Stomach (tissue), 8 donors: ENCODE measurements at regions not wholly inside any gene's neighbourhood (a gene's known extent, or its start where the extent isn't known, plus 50 kb on each side); places are given as distances from the start of the nearest gene placed in this dataset.

Source experiments
- DNase-seq, 2 donors: peaks; one replicate each; pipeline versions ENCODE4 v3.0.0 to v3.0.0-alpha.2; 2013 to 2019
- H3K27ac ChIP-seq, 5 donors: fragments of 200-600 bp in 4 of 5; sonication (generic) in 4 of 5; one replicate each; pipeline ENCODE4 v1.5.1; 2013 to 2019; ENCODE audit warnings: mild to moderate bottlenecking in 1 of 5, moderate library complexity in 1 of 5
- H3K27me3 ChIP-seq, 3 donors: fragments of 200-600 bp; sonication (generic); one replicate each; pipeline ENCODE4 v1.5.1; 2017 to 2019; ENCODE audit warnings: mixed run types in 1 of 3
- H3K36me3 ChIP-seq, 4 donors: fragments of 200-600 bp; sonication (generic); 1 replicate in 3 of 4; 2 replicates in 1 of 4; pipeline ENCODE4 v1.5.1; 2016 to 2019
- H3K4me1 ChIP-seq, 4 donors: fragments of 200-600 bp; sonication (generic); one replicate each; pipeline ENCODE4 v1.5.1; 2016 to 2019
- H3K4me3 ChIP-seq, 4 donors: fragments of 200-600 bp; sonication (generic) in 3 of 4; one replicate each; pipeline ENCODE4 v1.5.1; 2016 to 2019; ENCODE audit warnings: mild to moderate bottlenecking in 1 of 4
- H3K9me3 ChIP-seq, 4 donors: fragments of 200-600 bp; sonication (generic); one replicate each; pipeline ENCODE4 v1.5.1; 2016 to 2019
- EP300 ChIP-seq: sonication (generic); formaldehyde crosslinking; IDR thresholded peaks from one replicate; pipeline ENCODE4 v1.6.1; 2017; ENCODE audit warnings: antibody characterized with exemption
- POLR2A ChIP-seq, 4 donors: fragments of 450-650 bp; IDR thresholded peaks; one replicate each; pipeline ENCODE4 v1.6.1; 2016; ENCODE audit warnings: antibody characterized with exemption in 4 of 4, control low read depth in 2 of 4, mild to moderate bottlenecking in 1 of 4, moderate library complexity in 1 of 4
- POLR2AphosphoS5 ChIP-seq, 3 donors: sonication (generic); formaldehyde crosslinking; IDR thresholded peaks; one replicate each; pipeline ENCODE4 v1.6.1; 2016; ENCODE audit warnings: antibody characterized with exemption in 3 of 3
- WGBS, 5 donors: extraction: QIAGEN DNeasy Blood & Tissue Kit in 3 of 5; methylation state at CpG; one replicate each; pipeline versions ENCODE4 v1.1.5 to v1.1.7; 2013 to 2018; 5-methylcytosine and 5-hydroxymethylcytosine counted together
- intact Hi-C: fragments of 100-400 bp; cut with DNase I; formaldehyde crosslinking; loops from one replicate; pipeline ENCODE4 v1.15.1; 2023; ENCODE audit warnings: low total_unique reads
- TF ChIP-seq, protein P1 (sequence below), 7 experiments: fragments of 450-650 bp in 4 of 7; fragments of 200-600 bp in 3 of 7; sonication (generic) in 3 of 7; IDR thresholded peaks; one replicate each; pipeline ENCODE4 v1.5.1; 2016 to 2019; ENCODE audit warnings: antibody characterized with exemption in 7 of 7, control low read depth in 2 of 7, mild to moderate bottlenecking in 1 of 7
- donor health status: healthy with polysubstance abuse.
- donor health status: Bipolar disorder and iron deficiency.
- donor health status: healthy.

DNA sequence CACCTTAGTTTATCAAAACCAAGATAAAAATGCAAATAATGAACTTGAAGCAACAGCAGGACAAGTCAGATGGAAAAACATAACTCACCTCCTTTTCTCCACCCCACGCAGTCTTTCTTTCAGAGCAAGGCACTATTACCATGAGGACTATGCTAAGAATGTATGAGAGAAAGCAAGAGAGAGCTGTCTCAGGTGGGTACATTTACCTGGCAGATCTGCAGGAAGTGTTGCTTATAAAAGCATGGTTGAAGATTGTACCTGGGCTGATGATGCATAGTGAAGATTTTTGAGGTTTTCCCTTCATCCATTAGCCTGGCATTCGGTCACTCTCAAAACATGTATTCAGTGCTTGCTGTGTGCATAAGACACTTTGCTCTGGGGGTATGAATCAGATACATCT is 68.8 kb upstream of the IFNG-AS1 start:
- WGBS, 5 donors = 42 to 75% (median 69%) methylated on average over 2 of the region's 2 CpGs
- no peak for DNase-seq
- no peaks in the 10 kb centered on the region for H3K9me3 ChIP-seq
- intact Hi-C loops = no loop called here
- no peak overlapping the region for H3K4me3 ChIP-seq
- H3K27me3 ChIP-seq = no peaks in the 10 kb centered on the region
- H3K36me3 ChIP-seq = no peaks in the 10 kb centered on the region
- H3K27ac ChIP-seq = no peak overlapping the region
- TF ChIP-seq EP300 (no peak), POLR2AphosphoS5 (IDR thresholded peaks at IDR 0.05) (no peak), POLR2A (IDR thresholded peaks at IDR 0.05) (no peak)
- TF ChIP-seq, protein P1, sequence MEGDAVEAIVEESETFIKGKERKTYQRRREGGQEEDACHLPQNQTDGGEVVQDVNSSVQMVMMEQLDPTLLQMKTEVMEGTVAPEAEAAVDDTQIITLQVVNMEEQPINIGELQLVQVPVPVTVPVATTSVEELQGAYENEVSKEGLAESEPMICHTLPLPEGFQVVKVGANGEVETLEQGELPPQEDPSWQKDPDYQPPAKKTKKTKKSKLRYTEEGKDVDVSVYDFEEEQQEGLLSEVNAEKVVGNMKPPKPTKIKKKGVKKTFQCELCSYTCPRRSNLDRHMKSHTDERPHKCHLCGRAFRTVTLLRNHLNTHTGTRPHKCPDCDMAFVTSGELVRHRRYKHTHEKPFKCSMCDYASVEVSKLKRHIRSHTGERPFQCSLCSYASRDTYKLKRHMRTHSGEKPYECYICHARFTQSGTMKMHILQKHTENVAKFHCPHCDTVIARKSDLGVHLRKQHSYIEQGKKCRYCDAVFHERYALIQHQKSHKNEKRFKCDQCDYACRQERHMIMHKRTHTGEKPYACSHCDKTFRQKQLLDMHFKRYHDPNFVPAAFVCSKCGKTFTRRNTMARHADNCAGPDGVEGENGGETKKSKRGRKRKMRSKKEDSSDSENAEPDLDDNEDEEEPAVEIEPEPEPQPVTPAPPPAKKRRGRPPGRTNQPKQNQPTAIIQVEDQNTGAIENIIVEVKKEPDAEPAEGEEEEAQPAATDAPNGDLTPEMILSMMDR (IDR thresholded peaks at IDR 0.05) = no peak
- H3K4me1 ChIP-seq = peaks cover 15 to 29% (median 18%) of the 10 kb centered on the region in 4 donors

DNA sequence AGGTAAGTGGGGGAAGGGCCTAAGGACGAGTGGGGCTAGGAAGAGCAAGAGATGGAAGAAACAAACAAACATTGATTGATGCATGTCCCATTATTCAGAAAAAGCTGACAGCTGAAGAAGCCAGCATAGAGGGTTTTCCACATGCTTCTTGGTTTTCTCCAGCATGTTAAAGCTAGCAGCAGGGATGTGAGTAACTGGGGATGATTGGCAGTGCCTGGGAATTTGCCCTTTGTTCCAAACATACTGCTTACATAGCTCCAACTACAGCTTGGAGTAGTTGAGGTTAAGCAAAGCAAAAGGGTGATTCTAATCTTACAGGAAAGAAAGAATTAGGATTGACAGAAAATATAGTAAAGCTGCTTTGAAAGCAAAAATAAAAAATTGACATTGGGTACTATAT is 68.0 kb upstream of the IFNG-AS1 start:
- Histone ChIP-seq H3K27ac (no peak overlapping the region), H3K4me1 (peaks cover 15 to 35% (median 16%) of the 10 kb centered on the region in 4 donors), H3K4me3 (no peak overlapping the region), H3K36me3 (no peaks in the 10 kb centered on the region), H3K9me3 (no peaks in the 10 kb centered on the region), H3K27me3 (no peaks in the 10 kb centered on the region)
- intact Hi-C loops = no loop called here
- DNase-seq = peak in 1 of 2 donors; percentile 44
- 21 to 50% (median 38%) methylated on average over 1 of the region's 1 CpG for WGBS, 5 donors
- TF ChIP-seq, protein P1 (IDR thresholded peaks at IDR 0.05) = no peak
- peak in 1 of 3 donors; percentile 34 for TF ChIP-seq POLR2AphosphoS5 (IDR thresholded peaks at IDR 0.05)

DNA sequence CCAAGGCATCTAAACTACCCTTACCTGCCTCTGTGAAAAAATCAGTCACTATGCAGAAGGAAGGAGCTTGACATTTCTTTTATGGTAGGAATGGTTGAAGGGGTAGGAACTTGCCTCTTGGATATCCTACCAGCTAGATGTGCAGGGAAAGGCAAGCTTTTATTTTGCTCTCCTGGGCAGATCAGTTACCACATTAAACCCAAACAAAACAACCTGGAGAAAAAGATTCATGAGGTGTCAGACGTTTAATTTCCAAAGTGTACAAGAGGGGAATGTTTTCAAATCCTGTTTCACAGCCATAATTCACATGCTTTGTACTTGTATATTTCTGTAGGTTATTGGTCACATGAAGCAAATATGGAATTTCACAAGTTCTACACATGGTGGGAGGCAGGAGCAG is 67.0 kb upstream of the IFNG-AS1 start:
- Histone ChIP-seq H3K27ac (no peak overlapping the region), H3K36me3 (no peaks in the 10 kb centered on the region), H3K27me3 (no peaks in the 10 kb centered on the region), H3K9me3 (no peaks in the 10 kb centered on the region), H3K4me1 (peaks cover 15 to 44% (median 20%) of the 10 kb centered on the region in 4 donors), H3K4me3 (no peak overlapping the region)
- no peak for DNase-seq
- TF ChIP-seq POLR2A (IDR thresholded peaks at IDR 0.05) = no peak
- no peak for TF ChIP-seq EP300
- TF ChIP-seq, protein P1 (IDR thresholded peaks at IDR 0.05) = no peak
- no peak for TF ChIP-seq POLR2AphosphoS5 (IDR thresholded peaks at IDR 0.05)
- intact Hi-C loops = no loop called here
- WGBS, 5 donors = 58 to 80% (median 74%) methylated on average over 1 of the region's 1 CpG

DNA sequence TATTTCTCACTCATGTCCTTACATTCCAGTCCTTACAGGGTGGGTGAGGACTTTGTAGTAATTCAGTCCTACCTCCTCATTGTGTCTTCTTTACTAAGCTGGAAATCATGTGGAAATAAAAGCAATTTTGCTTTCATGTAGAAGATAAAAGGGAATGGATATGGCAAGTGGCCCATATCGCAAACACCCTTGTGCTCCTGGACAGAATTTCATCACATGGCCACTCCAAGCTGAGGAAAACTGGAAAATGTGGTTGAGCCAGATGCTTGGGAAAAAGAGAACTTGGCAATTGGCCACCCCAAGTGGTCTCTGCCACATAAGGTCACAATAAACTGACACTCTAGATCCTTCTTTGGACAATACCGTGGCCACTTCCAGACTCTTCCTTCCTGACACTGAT is 64.2 kb upstream of the IFNG-AS1 start:
- Histone ChIP-seq H3K27ac (no peak overlapping the region), H3K27me3 (no peaks in the 10 kb centered on the region), H3K9me3 (no peaks in the 10 kb centered on the region), H3K36me3 (no peaks in the 10 kb centered on the region), H3K4me3 (no peak overlapping the region), H3K4me1 (peaks cover 10 to 66% (median 36%) of the 10 kb centered on the region in 4 donors)
- WGBS, 5 donors = 14 to 58% (median 29%) methylated on average over 2 of the region's 2 CpGs
- intact Hi-C loops = no loop called here
- TF ChIP-seq, protein P1 (IDR thresholded peaks at IDR 0.05) = no peak
- no peak for TF ChIP-seq POLR2A (IDR thresholded peaks at IDR 0.05)
- no peak for TF ChIP-seq POLR2AphosphoS5 (IDR thresholded peaks at IDR 0.05)
- TF ChIP-seq EP300 = no peak
- DNase-seq = peak; percentile 21 to 32
